ENCODE measurements at regions not wholly inside any gene's neighbourhood (a gene's known extent, or its start where the extent isn't known, plus 50 kb on each side); places are given as distances from the start of the nearest gene placed in this dataset.

DNA sequence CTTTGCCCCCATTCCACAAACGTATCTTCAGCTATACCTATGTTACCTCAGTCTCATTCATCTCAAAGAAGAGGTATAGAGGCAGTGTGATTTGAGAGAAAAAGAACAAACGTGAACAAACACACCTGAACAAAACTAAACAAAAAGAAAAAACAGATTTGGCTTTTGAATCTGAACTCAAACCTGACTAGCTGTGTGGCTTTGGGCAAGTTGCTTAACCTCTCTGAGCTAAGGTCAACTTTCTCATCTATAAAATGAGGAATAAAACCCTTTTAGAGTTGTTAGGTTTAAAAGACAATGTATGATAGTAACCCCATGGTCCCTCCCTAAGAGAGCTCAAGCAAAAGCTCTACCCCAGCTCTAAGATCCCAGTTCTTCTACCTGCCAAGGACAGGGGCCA, 73.5 kb downstream of the ZNF648 start:
- no peaks in the 10 kb centered on the region for H3K36me3 ChIP-seq (replicated peaks in 1 of 2; ENCODE audit: control insufficient read depth in 1 of 2, insufficient read depth in 2 of 2, low read length in 1 of 2)
- ChIA-PET POLR2A (no interaction called here), CTCF (no interaction called here)
- no peaks in the 10 kb centered on the region for H3K4me1 ChIP-seq (ENCODE audit: control insufficient read depth in 1 of 2, insufficient read depth in 2 of 2, low read depth in 1 of 2, low read length in 1 of 2)
- DNase-seq: no peak
- H3F3A ChIP-seq (replicated peaks; ENCODE audit: insufficient read depth): no peaks in the 10 kb centered on the region
- H2AFZ ChIP-seq (ENCODE audit: low read depth): no peak overlapping the region
- H3K27me3 ChIP-seq (ENCODE audit: insufficient read depth): no peaks in the 10 kb centered on the region
- no peaks in the 10 kb centered on the region for H3K9me2 ChIP-seq
- H3K4me2 ChIP-seq: no peak overlapping the region
- H3K79me2 ChIP-seq (ENCODE audit: insufficient read depth): no peaks in the 10 kb centered on the region
- WGBS (ENCODE audit: low lambda C conversion rate): 9% methylated on average over 2 of the region's 2 CpGs
- H3K27ac ChIP-seq (ENCODE audit: low read depth in 2 of 2, low read length in 1 of 2): no peak overlapping the region
- H4K20me1 ChIP-seq (ENCODE audit: insufficient read depth): no peaks in the 10 kb centered on the region
- TF ChIP-seq RFX5 (IDR thresholded peaks at IDR 0.05; ENCODE audit: low read length) (no peak), NRF1 (IDR thresholded peaks at IDR 0.05; ENCODE audit: low read depth, low read length) (no peak), FOXM1 (IDR thresholded peaks at IDR 0.05; ENCODE audit: low read depth) (no peak), FOXJ3 (CRISPR knock-in tag; IDR thresholded peaks at IDR 0.05) (no peak), TEAD4 (IDR thresholded peaks at IDR 0.05; ENCODE audit: borderline replicate concordance, insufficient read depth) (no peak), ELF1 (IDR thresholded peaks at IDR 0.05) (no peak)
- H3K9ac ChIP-seq: no peak overlapping the region
- H3K9me3 ChIP-seq: no peaks in the 10 kb centered on the region
- H3K4me3 ChIP-seq (ENCODE audit: low read depth in 2 of 2, low read length in 1 of 2): no peak overlapping the region

GRCh38 chr1:181987334-181987895, 74.1 kb downstream of the ZNF648 start:
- H3K27ac ChIP-seq (ENCODE audit: low read depth in 2 of 2, low read length in 1 of 2): no peak overlapping the region
- no peak for DNase-seq
- no peak overlapping the region for H3K4me3 ChIP-seq (ENCODE audit: low read depth in 2 of 2, low read length in 1 of 2)
- H3K9ac ChIP-seq: no peak overlapping the region
- H2AFZ ChIP-seq (ENCODE audit: low read depth): no peak overlapping the region
- CTCF ChIA-PET: no interaction called here
- TF ChIP-seq TCF12 (IDR thresholded peaks at IDR 0.05) (no peak), RAD21 (IDR thresholded peaks at IDR 0.05; ENCODE audit: low read length) (no peak), POLR2AphosphoS5 (IDR thresholded peaks at IDR 0.05; ENCODE audit: low read depth, low read length) (no peak), RFX5 (IDR thresholded peaks at IDR 0.05; ENCODE audit: low read length) (no peak), RXRA (IDR thresholded peaks at IDR 0.05; ENCODE audit: borderline replicate concordance, low read depth) (no peak), RCOR1 (IDR thresholded peaks at IDR 0.05; ENCODE audit: low read length) (no peak), GATA2 (CRISPR knock-in tag; IDR thresholded peaks at IDR 0.05) (no peak), CHD2 (IDR thresholded peaks at IDR 0.05; ENCODE audit: low read length, partially characterized antibody) (no peak), ELF1 (IDR thresholded peaks at IDR 0.05) (no peak), NRF1 (IDR thresholded peaks at IDR 0.05; ENCODE audit: low read depth, low read length) (no peak), CTCF (IDR thresholded peaks at IDR 0.05) (no peak), SIN3A (IDR thresholded peaks at IDR 0.05; ENCODE audit: borderline replicate concordance, low read depth, low read length) (no peak), TEAD4 (IDR thresholded peaks at IDR 0.05; ENCODE audit: borderline replicate concordance, insufficient read depth) (no peak), TAF1 (IDR thresholded peaks at IDR 0.05; ENCODE audit: borderline replicate concordance, low read depth, low read length) (no peak), FOXM1 (IDR thresholded peaks at IDR 0.05; ENCODE audit: low read depth) (no peak), FOXJ3 (CRISPR knock-in tag; IDR thresholded peaks at IDR 0.05) (no peak)
- TF ChIP-seq, protein P1, sequence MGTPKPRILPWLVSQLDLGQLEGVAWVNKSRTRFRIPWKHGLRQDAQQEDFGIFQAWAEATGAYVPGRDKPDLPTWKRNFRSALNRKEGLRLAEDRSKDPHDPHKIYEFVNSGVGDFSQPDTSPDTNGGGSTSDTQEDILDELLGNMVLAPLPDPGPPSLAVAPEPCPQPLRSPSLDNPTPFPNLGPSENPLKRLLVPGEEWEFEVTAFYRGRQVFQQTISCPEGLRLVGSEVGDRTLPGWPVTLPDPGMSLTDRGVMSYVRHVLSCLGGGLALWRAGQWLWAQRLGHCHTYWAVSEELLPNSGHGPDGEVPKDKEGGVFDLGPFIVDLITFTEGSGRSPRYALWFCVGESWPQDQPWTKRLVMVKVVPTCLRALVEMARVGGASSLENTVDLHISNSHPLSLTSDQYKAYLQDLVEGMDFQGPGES (IDR thresholded peaks at IDR 0.05; ENCODE audit: low read depth, low read length): no peak
- TF ChIP-seq, protein P2, sequence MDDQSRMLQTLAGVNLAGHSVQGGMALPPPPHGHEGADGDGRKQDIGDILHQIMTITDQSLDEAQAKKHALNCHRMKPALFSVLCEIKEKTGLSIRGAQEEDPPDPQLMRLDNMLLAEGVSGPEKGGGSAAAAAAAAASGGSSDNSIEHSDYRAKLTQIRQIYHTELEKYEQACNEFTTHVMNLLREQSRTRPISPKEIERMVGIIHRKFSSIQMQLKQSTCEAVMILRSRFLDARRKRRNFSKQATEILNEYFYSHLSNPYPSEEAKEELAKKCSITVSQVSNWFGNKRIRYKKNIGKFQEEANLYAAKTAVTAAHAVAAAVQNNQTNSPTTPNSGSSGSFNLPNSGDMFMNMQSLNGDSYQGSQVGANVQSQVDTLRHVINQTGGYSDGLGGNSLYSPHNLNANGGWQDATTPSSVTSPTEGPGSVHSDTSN (IDR thresholded peaks at IDR 0.05): no peak
- no peaks in the 10 kb centered on the region for H4K20me1 ChIP-seq (ENCODE audit: insufficient read depth)
- WGBS (ENCODE audit: low lambda C conversion rate): 31% methylated on average over 6 of the region's 6 CpGs
- no peaks in the 10 kb centered on the region for H3F3A ChIP-seq (replicated peaks; ENCODE audit: insufficient read depth)
- H3K4me1 ChIP-seq (ENCODE audit: control insufficient read depth in 1 of 2, insufficient read depth in 2 of 2, low read depth in 1 of 2, low read length in 1 of 2): no peaks in the 10 kb centered on the region
- no peaks in the 10 kb centered on the region for H3K36me3 ChIP-seq (replicated peaks in 1 of 2; ENCODE audit: control insufficient read depth in 1 of 2, insufficient read depth in 2 of 2, low read length in 1 of 2)
- H3K9me2 ChIP-seq: no peaks in the 10 kb centered on the region
- H3K9me3 ChIP-seq: no peaks in the 10 kb centered on the region
- POLR2A ChIA-PET: no interaction called here
- H3K4me2 ChIP-seq: no peak overlapping the region
- no peaks in the 10 kb centered on the region for H3K79me2 ChIP-seq (ENCODE audit: insufficient read depth)
- no peaks in the 10 kb centered on the region for H3K27me3 ChIP-seq (ENCODE audit: insufficient read depth)

All from SK-N-SH (cell line).